Superior temporal gyrus (tissue), 1 donor: ENCODE measurements at regions not wholly inside any gene's neighbourhood (a gene's known extent, or its start where the extent isn't known, plus 50 kb on each side); places are given as distances from the start of the nearest gene placed in this dataset.

Source experiments
- DNase-seq: peaks from one replicate; pipeline ENCODE4 v3.0.0-alpha.2; 2016; ENCODE audit errors: extremely low spot score

DNA sequence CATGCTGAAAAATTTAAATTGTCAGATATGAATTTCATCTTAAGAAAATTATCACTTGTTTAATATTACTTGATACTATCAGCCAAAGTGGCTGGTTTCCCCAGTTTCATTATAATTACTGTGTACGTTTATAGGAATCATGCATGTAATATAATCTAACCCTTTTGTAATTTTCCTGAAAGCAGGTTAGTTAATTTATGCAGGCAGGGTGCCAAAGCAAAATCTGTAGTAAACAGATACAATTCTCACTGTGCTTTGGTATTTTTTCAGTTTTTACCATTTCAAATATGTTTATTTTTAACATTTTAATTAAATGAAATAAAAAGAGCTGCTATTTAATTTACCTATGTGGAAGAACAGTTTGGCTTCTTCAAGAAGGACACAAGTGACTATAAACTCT is 1227.5 kb upstream of the MIR17HG start:
- no peak for DNase-seq

DNA sequence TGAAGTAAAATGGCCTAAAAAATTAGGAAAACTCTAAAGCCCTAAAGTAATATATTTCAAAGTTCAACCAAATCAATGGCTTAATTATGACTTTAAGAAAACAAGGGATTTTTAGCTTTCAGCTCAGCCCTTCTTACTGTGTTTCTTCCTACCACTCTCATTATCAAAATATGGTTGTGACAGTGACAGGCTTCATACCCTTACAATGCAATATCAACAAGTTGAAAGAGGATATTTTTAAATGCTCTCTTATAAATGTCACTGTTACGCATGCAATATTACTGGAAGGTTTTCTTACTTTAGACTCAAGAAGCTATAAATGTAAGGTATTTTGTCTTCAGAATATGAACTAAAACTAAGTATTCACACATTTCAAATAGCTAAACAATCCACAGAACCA is 1225.7 kb upstream of the MIR17HG start:
- DNase-seq: no peak

DNA sequence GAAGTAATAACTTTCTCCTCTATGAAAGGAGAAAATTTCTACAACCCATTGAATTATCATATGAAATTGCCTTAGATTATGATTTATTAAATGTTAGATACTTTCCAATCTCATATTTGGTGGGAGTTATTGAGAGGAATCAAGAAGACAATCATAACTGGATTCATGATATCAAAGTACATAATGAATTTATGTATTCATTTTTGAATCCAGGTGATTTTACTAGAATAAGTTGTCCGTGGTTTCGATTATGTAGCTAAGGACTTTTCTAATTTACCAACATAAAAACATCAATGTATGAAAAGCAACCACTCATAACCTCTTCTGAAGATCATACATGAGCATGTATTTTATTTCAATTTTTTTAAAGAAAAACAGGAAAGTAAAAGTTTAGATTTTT is 1225.0 kb upstream of the MIR17HG start:
- DNase-seq: no peak

DNA sequence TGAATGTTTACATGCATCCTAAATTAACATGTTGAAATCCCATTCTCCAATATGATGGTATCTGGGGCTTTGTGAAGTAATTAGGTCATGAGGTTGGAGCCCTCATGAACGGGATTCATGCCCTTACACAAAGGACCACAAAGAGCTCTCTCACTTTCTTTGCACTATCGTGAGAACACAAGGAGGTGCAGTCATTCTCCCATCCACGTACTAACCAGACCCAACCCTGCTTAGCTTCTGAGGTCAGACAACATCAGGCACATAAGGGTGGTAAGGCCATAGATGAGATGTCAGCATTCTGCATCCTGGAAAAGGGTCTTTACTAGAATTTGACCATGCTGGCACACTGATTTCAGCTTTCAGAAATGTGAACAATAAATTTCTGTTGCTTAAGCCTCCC is 1211.9 kb upstream of the MIR17HG start:
- DNase-seq: no peak

DNA sequence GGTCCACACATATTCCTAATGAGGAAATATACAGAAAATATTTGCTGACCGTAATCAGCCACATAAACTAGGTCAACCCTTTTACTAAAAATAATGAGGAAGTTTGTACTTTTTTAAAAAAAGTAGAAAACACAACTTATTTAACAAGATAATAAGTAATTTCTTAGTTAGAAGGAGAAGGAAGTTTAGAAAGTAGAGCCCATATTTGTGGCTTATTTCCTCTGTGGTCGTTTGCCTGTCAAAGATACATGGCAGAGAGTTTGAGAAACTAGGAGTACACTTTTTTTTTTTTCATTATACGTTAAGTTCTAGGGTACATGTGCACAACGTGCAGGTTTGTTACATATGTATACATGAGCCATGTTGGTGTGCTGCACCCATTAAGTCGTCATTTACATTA is 1205.2 kb upstream of the MIR17HG start:
- DNase-seq: no peak

DNA sequence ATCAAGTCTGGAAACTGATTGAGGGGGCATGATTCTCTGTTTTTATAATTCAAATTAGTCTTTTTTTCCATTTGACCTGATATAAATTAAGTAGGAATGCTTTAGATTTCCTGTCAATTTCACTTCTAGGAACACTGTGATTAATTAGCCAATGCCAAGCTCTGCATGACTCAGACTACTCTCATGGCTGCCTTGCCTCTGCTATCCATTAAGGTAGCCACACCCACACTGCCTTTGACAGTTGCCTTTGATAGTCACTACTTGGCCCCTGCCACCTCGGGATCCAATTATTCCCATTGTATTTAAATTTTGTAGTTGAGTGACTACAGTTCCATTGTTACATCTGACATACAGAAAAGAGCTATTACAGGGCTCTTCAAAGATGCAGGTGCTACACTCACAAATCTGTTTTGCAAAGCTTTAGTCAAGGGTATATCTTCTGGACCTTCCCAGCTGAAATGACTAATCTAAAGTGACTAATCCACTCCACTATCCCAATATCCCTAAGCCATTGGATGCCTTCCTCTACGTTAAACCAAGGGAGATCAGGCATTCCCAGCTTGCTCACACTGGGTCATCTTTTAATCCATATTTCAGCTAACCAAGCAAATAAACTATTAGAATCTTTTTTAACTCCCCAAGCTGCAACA is 1193.1 kb upstream of the MIR17HG start:
- DNase-seq: no peak

DNA sequence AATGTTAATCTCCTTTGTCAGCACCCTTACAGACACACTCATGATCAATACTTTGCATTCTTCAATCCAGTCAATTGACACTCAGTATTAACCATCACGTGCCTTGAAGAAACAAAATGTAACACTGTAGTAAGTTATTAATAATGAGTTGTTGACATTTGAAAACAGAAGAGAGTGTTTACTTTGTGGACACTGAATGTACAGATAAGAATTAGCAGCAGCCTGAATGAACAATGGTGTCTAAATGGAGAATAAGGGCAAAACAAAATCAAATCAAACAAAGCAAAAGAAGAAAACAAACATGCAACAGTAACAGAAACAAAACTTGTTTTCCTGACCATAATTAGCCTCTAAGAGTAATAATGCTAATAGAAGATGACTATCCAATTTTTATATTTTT is 1191.1 kb upstream of the MIR17HG start:
- no peak for DNase-seq

DNA sequence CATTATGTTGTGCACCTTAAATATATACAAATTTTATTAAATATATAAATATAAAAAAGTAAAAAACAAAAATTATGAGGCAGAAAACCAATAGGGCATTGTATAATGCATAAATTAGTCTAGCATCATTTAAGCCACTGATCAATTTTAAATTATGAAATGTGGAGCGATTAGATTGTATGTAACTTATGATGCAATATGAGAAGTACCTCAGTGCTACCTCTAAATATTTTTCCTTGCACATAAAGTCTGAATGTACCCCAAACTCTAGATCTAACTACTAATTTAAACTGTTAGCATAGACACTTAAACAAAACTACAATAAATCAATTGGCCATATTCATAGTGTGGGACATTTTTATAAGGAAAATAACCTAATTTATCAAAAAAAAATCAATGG is 1178.5 kb upstream of the MIR17HG start:
- no peak for DNase-seq

DNA sequence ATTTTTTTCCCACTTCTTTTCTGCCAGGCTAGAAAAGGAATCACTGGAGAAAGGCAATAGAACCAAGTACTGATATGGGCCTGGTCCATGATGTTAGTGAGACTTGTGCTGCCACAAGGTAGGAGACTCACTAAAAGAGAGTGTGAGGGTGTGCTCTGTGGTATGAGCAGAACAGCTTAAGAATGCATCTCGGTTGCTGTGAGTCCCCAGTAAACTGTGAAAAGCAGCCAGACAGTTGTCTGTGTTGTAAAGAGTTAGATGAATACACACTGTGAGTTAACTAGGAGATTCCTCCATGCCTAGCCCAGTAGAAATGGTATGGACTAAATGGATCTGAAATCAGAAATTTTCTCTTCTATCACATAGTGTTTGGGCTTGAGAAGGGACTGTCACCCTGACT is 1177.3 kb upstream of the MIR17HG start:
- DNase-seq: no peak

DNA sequence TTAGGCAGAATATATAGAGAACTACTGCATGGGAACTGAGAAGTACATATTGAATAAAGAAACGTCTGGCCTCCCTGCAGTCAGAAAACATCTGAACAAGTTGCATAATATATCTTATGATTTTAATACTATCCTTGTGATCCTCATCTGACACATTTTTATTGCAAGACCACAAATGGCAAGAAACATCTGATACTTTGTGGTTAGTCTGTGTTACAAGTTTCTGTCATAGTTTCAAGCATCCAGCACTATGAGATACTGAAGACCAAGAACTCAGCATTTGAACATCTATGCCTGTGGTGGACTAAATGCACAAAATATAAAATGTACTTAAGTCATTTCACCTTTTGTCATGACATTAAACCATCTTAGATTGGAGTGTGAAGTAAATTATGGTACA is 1175.8 kb upstream of the MIR17HG start:
- no peak for DNase-seq

DNA sequence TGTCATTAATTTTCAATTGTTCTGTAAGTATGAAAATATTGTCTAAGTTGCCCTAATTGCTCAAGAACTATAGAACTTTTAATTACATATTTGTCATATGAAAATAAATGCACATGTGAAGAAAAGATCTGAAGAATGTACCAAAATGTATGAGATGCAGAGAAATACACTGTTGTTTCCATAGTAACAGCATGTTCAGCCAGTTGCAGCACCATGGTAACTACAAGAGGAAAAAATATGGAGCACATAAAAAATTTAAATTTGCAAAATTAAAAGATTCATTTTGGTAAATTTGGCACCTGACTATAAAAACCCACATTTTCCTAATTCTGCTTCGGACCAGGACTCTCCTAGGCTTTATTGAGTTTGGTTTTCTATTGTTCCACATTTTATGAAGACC is 1170.0 kb upstream of the MIR17HG start:
- peak; percentile 25 for DNase-seq

DNA sequence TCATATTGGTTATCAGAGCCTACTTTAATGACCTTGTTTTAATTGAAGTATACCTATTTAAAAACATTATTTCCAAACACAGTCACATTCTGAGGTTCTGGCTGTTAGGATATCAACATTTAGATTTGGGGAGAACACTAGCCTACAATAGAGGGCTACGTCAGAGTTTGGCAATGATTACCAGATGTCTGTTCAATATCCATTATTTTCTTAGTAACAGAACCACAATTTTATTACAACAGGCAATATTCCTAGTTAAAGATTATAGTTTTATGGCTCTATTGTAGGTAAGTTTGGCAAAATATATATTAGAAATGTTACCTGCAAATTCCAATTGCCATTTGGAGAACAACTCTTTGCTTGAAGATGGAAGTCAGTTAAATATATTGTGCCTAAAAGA is 1163.1 kb upstream of the MIR17HG start:
- no peak for DNase-seq

DNA sequence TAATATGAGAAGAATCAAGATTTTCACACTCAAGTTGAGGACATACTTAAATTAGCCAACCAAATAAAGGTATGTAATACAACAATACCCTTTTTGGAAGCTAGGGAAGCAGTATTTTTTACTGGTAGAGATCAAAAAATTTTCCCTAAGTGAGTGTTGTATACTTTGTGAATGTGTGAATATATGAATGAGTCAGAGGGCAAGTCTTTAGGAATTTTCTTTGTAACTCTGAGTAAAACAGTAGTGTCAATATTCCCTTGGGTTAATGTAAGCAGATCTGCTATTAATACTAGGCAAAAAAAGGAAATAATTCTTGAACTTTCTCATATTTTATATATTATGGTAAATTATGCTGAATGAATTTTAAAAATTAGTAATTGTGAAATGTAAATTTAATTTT is 1161.8 kb upstream of the MIR17HG start:
- DNase-seq: no peak

DNA sequence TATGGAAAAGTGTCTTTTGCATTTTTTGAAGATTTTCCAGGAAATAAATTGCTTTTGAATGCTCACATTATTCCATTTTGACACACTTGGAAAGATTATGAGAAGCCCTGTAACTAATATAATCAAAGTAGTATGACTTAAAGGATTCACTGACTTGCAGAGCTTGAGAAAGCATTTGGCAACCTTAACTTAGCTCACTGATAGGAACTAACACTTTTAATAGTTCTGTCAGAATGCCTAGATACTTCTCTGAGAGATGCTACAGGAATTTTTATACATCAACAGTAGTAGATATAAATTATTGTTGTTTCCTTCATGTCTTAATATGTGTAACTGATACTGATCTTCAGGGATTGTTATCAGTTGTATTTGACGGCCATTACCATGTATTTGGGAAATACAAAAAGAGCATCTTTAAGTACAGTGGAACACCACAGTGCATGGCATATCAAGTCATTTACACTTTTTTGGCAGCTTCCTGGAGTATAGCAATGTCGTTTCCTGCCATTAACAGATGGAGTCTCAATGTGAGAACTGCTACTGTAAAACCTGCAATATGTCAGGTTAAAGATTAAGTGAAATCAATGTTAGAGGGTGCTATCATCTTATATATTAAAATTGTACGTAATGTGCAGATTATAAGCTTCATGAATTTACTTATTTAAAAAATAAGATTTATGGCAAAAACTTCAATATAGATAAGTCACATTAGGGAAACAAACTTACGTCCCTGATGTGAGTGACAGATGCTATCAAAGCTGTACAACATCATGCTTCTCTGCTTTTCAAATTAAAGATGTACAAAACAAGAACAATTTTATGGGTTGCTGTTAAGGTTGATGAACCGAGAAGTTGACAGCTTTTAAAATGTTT is 1159.8 kb upstream of the MIR17HG start:
- no peak for DNase-seq

DNA sequence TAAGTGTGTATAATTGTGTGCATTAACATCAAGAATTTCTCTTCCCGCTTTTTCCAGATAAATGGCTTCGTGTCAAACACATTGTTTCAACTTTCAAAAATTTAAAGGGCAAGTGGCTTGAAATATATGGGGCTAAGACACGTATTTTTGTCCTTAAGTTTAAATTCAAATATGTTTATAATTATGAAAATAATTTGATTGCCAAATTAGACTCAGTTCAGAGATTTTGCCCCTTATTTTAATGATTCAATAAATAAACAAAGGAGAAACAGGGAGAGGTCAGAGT is 1159.2 kb upstream of the MIR17HG start:
- DNase-seq: no peak

DNA sequence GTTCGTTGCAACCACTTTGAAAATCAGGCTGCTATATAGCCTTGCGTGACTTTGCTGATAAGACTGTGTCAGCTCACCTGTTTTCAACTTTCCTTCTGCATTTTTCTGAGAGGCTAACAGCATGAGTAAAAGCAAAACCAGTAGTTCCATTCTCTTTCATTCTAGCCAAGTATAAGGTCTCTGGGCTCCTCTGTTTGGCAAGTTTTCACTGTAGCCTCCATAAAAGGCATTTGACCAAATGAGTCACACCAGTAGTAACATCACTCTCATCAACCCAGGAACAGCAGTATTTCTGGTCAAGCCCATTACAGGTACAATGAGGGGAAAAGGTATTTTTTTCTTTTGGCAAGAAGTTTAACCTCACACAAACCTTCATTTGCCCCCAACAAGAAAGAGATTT is 1149.8 kb upstream of the MIR17HG start:
- DNase-seq: no peak

DNA sequence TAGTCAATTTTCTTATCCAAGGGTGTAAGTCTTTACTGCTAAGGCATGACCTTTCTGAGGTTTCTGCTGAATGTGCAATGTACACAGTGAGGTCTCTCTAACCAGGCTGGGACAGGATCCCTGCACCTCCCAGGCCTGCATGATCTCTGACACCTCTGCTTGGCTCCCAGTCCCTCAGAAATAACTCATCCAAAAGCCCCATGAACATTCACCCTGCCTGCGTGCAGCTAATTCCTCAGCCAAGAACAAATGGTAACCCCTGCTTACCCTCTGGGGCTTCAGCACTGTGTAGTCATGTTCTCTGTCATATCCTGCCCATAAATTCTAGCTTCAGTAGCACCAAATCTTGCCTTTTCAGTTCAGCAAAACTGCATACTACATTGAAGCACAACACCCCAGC is 1146.3 kb upstream of the MIR17HG start:
- no peak for DNase-seq

DNA sequence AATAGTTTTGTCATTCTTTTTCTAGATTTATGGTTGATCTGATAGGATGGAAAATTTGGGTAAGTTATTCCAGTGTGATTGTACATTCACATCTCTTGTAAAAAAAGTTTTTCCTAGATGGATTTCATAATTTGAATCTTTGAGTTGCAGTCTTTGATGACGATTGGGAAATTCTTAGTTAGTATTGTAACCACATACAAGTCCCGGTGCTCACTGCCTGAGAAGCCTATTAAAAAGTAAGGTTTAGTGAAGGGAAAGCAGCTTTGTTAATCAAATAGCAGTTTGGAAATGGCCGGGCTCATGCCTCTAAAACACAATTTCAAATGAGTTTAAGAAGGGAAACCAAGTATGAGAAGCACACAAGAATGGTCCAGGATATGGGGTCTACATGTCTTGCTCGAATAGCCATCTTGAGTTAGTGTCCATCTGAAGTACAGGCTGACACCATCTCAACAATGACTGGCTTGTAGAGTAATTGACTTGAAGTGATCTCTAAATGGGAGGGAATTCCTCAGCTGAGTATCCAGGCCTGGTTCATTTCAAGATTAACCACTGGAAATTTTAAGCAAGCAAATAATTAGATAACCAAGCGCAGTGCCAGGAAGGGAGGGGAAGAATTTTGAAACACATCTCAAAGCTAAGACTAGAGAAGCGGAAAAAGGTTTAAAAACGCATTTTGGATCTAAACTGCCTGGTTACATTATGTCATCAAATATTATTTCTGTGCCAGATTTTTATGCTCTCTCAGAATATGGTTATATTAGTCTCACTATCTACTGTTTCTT is 1145.6 kb upstream of the MIR17HG start:
- no peak for DNase-seq

DNA sequence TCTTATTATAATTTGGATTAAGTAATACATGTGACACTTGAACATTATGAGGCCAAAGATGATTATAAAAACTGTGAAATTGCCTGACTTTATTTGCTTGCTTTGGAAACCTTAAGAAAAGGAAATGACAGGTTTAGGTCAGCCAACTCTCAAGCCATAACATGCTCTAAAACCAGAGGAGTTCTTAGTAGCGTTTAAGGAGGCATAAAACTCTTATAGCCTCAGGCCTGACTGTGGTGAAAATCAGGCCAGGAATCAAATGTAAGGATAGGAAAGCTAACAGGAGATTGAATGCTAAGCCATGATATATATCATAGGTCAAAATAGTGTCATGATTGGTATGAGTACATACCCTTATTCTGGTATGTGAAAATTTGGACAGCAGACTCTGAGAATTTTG is 1142.4 kb upstream of the MIR17HG start:
- no peak for DNase-seq

DNA sequence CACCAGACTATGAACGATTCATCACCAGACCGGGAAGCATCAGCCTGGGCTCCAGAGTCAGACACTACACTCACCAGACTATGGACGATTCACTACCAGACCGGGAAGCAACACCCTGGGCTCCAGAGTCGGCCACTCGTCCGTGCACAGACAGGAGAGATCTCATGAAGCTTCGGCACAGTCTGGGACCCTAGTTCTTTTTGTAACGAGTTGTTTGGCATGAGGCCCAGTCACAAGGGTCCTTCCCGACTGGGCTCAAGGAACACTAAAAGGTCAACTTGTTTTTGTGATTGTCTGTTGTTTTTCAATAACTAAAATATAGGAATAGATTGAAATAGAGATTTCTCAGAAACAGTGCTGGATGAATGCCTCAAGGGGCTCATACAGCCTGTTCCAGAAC is 1141.6 kb upstream of the MIR17HG start:
- no peak for DNase-seq

DNA sequence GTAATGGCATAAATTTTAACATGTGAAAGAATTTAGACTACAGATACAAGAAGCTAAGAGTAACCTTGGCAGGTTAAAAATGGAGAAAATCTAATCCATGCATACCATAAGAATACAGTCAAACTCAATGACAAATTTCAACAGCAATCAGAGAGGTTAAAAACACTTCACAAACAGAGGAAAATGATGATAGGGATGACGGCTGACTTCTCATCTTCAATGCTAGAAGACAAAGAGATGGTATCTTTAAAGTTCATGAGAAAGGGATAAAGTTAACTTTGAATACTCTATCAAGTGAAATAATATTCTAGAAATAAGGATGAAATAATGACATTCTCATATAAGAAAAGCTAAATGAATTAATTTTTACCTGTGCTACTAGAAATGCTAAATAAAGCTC is 1130.2 kb upstream of the MIR17HG start:
- DNase-seq: no peak

DNA sequence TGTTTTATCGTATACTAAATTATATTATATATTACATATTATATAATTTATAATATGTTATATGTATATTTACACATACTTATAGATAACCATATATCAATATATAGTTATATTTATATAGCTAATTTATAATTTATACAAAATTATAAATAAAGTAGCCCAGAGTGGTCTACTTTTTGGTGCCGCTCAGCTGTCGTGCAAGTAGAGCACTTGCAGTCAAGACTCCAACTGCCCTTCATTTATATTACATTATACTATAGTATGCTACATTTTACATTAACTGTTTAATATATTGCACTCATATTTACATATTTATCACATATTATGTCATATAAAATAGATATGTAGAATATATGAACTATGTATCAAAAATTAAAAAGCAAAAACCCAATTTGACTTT is 1124.7 kb upstream of the MIR17HG start:
- no peak for DNase-seq

DNA sequence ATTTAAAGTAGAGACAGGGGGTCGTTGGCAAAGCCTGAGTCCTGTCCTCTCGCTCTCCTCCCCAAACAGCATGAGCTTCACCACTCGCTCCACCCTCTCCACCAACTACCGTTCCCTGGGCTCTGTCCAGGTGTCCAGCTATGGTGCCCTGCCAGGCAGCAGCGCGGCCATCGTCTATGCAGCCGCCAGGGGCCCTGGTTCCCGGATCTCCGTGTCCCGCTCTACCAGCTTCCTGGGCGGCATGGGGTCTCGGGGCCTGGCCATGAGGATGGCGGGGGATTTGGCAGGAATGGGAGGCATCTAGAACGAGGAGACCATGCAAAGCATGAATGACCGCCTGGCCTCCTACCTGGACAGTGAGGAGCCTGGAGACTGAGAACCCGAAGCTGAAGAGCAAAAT is 1117.2 kb upstream of the MIR17HG start:
- DNase-seq: no peak
